ENCODE measurements at regions not wholly inside any gene's neighbourhood (a gene's known extent, or its start where the extent isn't known, plus 50 kb on each side); places are given as distances from the start of the nearest gene placed in this dataset.

DNA sequence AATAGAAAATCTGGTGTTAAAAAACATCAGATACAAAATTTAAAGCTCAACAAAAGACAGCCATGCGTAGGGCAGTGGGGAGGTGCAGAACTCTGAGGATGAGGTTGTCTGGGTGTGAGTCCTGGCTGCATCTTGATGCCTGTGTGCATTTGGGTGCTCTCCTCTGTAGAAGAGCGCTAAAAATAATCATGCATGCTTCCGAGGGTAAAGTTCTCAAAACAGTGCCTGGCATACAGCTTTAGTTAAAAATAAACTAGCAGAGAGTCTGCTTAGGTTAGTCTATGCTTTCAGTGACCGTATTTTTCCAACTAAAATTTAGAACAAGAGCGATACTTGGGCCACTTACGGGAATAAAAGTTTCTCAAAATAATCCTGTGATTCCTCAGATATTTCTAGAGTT lies 55.5 kb upstream of the SPATA31C2 start:
- Histone ChIP-seq H4K20me1 (ENCODE audit: control insufficient read depth, extremely low read depth, insufficient read depth, low read length) (no peaks in the 10 kb centered on the region), H2AFZ (ENCODE audit: low read length) (no peak overlapping the region), H3K4me1 (ENCODE audit: control insufficient read depth, extremely low read depth, insufficient read depth, low read length) (no peaks in the 10 kb centered on the region), H3K27me3 (ENCODE audit: control insufficient read depth, insufficient read depth, low read length) (no peaks in the 10 kb centered on the region), H3K9ac (ENCODE audit: insufficient read depth, low read length) (no peak overlapping the region), H3K9me3 (ENCODE audit: control insufficient read depth, insufficient read depth, low read depth, low read length) (no peaks in the 10 kb centered on the region), H3K4me2 (ENCODE audit: extremely low read depth, insufficient read depth, low read length) (no peak overlapping the region), H3K27ac (ENCODE audit: insufficient read depth, low read length) (no peak overlapping the region), H3K36me3 (ENCODE audit: control insufficient read depth, insufficient read depth, low read length) (no peaks in the 10 kb centered on the region), H3K79me2 (ENCODE audit: control insufficient read depth, insufficient read depth, low read length) (no peaks in the 10 kb centered on the region), H3K4me3 (replicated peaks in 1 of 4; ENCODE audit: control extremely low read depth in 1 of 4, insufficient read depth in 1 of 4, low read depth in 3 of 4, low read length in 4 of 4) (no peak overlapping the region)
- DNase-seq (ENCODE audit: low read depth in 2 of 2) = no peak
- TF ChIP-seq EZH2 (IDR thresholded peaks at IDR 0.05; ENCODE audit: low read length, missing control alignments) = no peak
- TF ChIP-seq, protein P1, sequence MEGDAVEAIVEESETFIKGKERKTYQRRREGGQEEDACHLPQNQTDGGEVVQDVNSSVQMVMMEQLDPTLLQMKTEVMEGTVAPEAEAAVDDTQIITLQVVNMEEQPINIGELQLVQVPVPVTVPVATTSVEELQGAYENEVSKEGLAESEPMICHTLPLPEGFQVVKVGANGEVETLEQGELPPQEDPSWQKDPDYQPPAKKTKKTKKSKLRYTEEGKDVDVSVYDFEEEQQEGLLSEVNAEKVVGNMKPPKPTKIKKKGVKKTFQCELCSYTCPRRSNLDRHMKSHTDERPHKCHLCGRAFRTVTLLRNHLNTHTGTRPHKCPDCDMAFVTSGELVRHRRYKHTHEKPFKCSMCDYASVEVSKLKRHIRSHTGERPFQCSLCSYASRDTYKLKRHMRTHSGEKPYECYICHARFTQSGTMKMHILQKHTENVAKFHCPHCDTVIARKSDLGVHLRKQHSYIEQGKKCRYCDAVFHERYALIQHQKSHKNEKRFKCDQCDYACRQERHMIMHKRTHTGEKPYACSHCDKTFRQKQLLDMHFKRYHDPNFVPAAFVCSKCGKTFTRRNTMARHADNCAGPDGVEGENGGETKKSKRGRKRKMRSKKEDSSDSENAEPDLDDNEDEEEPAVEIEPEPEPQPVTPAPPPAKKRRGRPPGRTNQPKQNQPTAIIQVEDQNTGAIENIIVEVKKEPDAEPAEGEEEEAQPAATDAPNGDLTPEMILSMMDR (conservative IDR thresholded peaks at IDR 0.05 in 1 of 2, IDR thresholded peaks at IDR 0.05 in 1 of 2; ENCODE audit: low read depth in 1 of 2, low read length in 2 of 2) = no peak

DNA sequence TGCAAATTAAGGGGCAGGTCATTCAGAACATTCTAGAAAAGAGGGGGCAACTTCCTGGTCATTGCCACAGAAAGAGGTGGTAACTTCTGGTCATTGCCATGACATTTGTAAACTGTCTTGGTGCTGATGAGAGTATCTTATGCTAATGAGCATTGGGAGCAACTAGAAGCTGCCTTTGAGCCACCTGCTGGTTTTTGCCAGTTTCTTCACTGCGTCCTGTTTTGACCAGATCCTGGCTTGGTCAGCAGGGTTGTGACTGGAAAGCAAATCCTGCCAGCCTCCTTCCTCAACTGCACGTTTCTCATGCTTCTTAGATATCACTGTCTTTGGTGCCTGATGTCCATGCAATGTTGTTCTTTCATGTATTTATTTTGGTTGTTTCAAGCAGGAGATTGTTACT lies 53.2 kb upstream of the SPATA31C2 start:
- Histone ChIP-seq H3K27ac (ENCODE audit: insufficient read depth, low read length) (no peak overlapping the region), H3K4me1 (ENCODE audit: control insufficient read depth, extremely low read depth, insufficient read depth, low read length) (no peaks in the 10 kb centered on the region), H3K4me3 (replicated peaks in 1 of 4; ENCODE audit: control extremely low read depth in 1 of 4, insufficient read depth in 1 of 4, low read depth in 3 of 4, low read length in 4 of 4) (no peak overlapping the region), H3K36me3 (ENCODE audit: control insufficient read depth, insufficient read depth, low read length) (no peaks in the 10 kb centered on the region), H3K79me2 (ENCODE audit: control insufficient read depth, insufficient read depth, low read length) (no peaks in the 10 kb centered on the region), H3K4me2 (ENCODE audit: extremely low read depth, insufficient read depth, low read length) (no peak overlapping the region), H4K20me1 (ENCODE audit: control insufficient read depth, extremely low read depth, insufficient read depth, low read length) (no peaks in the 10 kb centered on the region), H3K9ac (ENCODE audit: insufficient read depth, low read length) (no peak overlapping the region), H3K27me3 (ENCODE audit: control insufficient read depth, insufficient read depth, low read length) (no peaks in the 10 kb centered on the region), H2AFZ (ENCODE audit: low read length) (no peak overlapping the region), H3K9me3 (ENCODE audit: control insufficient read depth, insufficient read depth, low read depth, low read length) (no peaks in the 10 kb centered on the region)
- no peak for TF ChIP-seq EZH2 (IDR thresholded peaks at IDR 0.05; ENCODE audit: low read length, missing control alignments)
- TF ChIP-seq, protein P1 (conservative IDR thresholded peaks at IDR 0.05 in 1 of 2, IDR thresholded peaks at IDR 0.05 in 1 of 2; ENCODE audit: low read depth in 1 of 2, low read length in 2 of 2) = no peak
- DNase-seq (ENCODE audit: low read depth in 2 of 2) = no peak

DNA sequence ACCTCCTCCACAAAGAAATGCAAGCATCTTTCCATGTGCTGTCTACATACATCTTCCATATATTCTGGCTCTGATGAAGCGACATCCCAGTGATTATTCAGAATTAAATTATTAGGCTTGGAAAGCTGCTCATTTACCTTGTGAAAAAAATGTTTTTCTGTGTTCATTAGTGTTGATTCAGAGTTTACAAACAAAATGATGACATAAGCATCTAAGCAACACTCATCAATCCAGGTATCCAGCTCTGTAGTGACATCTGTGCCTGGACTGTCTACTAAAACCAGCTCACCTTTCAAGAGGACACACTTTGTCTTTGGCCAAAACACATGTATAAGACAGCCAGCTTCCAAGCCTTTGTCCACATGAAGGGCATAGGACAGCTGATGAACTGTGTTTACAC lies 51.1 kb upstream of the SPATA31C2 start:
- H3K36me3 ChIP-seq (ENCODE audit: control insufficient read depth, insufficient read depth, low read length) = no peaks in the 10 kb centered on the region
- TF ChIP-seq, protein P1 (conservative IDR thresholded peaks at IDR 0.05 in 1 of 2, IDR thresholded peaks at IDR 0.05 in 1 of 2; ENCODE audit: low read depth in 1 of 2, low read length in 2 of 2) = no peak
- no peak for TF ChIP-seq EZH2 (IDR thresholded peaks at IDR 0.05; ENCODE audit: low read length, missing control alignments)
- no peak for DNase-seq (ENCODE audit: low read depth in 2 of 2)
- H3K4me3 ChIP-seq (replicated peaks in 1 of 4; ENCODE audit: control extremely low read depth in 1 of 4, insufficient read depth in 1 of 4, low read depth in 3 of 4, low read length in 4 of 4) = no peak overlapping the region
- no peak overlapping the region for H3K4me2 ChIP-seq (ENCODE audit: extremely low read depth, insufficient read depth, low read length)
- no peaks in the 10 kb centered on the region for H3K27me3 ChIP-seq (ENCODE audit: control insufficient read depth, insufficient read depth, low read length)
- no peaks in the 10 kb centered on the region for H3K4me1 ChIP-seq (ENCODE audit: control insufficient read depth, extremely low read depth, insufficient read depth, low read length)
- no peak overlapping the region for H3K27ac ChIP-seq (ENCODE audit: insufficient read depth, low read length)
- H3K79me2 ChIP-seq (ENCODE audit: control insufficient read depth, insufficient read depth, low read length) = no peaks in the 10 kb centered on the region
- H3K9ac ChIP-seq (ENCODE audit: insufficient read depth, low read length) = no peak overlapping the region
- H4K20me1 ChIP-seq (ENCODE audit: control insufficient read depth, extremely low read depth, insufficient read depth, low read length) = no peaks in the 10 kb centered on the region
- no peaks in the 10 kb centered on the region for H3K9me3 ChIP-seq (ENCODE audit: control insufficient read depth, insufficient read depth, low read depth, low read length)
- no peak overlapping the region for H2AFZ ChIP-seq (ENCODE audit: low read length)

All from fibroblast of lung (primary cell).